Thoracic aorta (tissue), 2 donors: ENCODE measurements at regions not wholly inside any gene's neighbourhood (a gene's known extent, or its start where the extent isn't known, plus 50 kb on each side); places are given as distances from the start of the nearest gene placed in this dataset.
"Not testable (repeated sequence)": the region's sequence is repeated elsewhere in the genome, so short reads cannot be mapped to it uniquely, and the experiment has no call there.

ENCODE experiments used
- ATAC-seq: fragments of 150-250 bp; one replicate; pipeline ENCODE4 v1.8.0; 2017; ENCODE audit warnings: low read depth; ENCODE audit not compliant: insufficient number of reproducible peaks, low FRiP score
- DNase-seq: peaks from one replicate; pipeline ENCODE4 v3.0.0-alpha.2; 2020; ENCODE audit warnings: low spot score
- H3K27ac ChIP-seq, 2 donors: fragments of 200-600 bp; sonication (generic); 1 replicate in 1 of 2; 2 replicates in 1 of 2; pipeline ENCODE4 v1.5.1; 2016; ENCODE audit warnings: mild to moderate bottlenecking in 2 of 2, moderate library complexity in 2 of 2
- H3K27me3 ChIP-seq: fragments of 200-600 bp; sonication (generic); replicated peaks from 2 replicates; pipeline ENCODE4 v1.6.0; 2016; ENCODE audit warnings: mild to moderate bottlenecking; ENCODE audit not compliant: insufficient read depth
- H3K36me3 ChIP-seq: fragments of 200-600 bp; sonication (generic); one replicate; pipeline ENCODE4 v1.5.1; 2016
- H3K4me1 ChIP-seq, 2 donors: fragments of 200-600 bp; sonication (generic); 1 replicate in 1 of 2; 2 replicates in 1 of 2; pipeline versions ENCODE4 v1.5.1 to v1.6.0; 2016; ENCODE audit warnings: low read depth in 2 of 2, mild to moderate bottlenecking in 1 of 2; ENCODE audit not compliant: control insufficient read depth in 1 of 2
- H3K4me3 ChIP-seq: fragments of 200-600 bp; sonication (generic); 2 replicates; pipeline ENCODE4 v1.5.1; 2016; ENCODE audit warnings: mild to moderate bottlenecking
- H3K9me3 ChIP-seq: fragments of 200-600 bp; sonication (generic); 2 replicates; pipeline ENCODE4 v1.5.1; 2016
- TF ChIP-seq, protein P1 (sequence below): fragments of 200-600 bp; sonication (generic); IDR thresholded peaks from one replicate; pipeline ENCODE4 v1.5.1; 2019; ENCODE audit warnings: antibody characterized with exemption

DNA sequence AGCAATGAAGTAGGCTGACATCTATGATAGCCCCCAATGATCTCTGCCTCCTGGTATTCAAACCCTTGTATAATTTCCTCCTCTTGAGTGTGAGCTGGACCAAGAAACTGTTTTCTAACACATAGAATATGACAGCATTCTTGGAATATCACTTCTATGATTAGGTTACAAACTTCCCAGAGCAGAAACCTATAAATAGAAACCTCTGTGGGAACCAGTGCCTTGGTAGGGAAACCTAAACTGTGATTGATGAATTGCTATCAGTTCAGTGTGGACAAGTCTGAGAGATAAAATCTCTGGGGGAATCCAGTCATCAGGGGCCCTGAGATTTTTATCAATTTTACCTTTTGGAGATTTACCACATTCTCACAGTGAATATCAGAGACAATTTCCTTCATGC, 756.5 kb upstream of the AGA start:
- TF ChIP-seq, protein P1, sequence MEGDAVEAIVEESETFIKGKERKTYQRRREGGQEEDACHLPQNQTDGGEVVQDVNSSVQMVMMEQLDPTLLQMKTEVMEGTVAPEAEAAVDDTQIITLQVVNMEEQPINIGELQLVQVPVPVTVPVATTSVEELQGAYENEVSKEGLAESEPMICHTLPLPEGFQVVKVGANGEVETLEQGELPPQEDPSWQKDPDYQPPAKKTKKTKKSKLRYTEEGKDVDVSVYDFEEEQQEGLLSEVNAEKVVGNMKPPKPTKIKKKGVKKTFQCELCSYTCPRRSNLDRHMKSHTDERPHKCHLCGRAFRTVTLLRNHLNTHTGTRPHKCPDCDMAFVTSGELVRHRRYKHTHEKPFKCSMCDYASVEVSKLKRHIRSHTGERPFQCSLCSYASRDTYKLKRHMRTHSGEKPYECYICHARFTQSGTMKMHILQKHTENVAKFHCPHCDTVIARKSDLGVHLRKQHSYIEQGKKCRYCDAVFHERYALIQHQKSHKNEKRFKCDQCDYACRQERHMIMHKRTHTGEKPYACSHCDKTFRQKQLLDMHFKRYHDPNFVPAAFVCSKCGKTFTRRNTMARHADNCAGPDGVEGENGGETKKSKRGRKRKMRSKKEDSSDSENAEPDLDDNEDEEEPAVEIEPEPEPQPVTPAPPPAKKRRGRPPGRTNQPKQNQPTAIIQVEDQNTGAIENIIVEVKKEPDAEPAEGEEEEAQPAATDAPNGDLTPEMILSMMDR, result no peak
- DNase-seq (no peak), ATAC-seq (no peak)
- Histone ChIP-seq H3K9me3 (no peaks in the 10 kb centered on the region), H3K27ac (no peak overlapping the region), H3K4me3 (no peak overlapping the region), H3K36me3 (no peaks in the 10 kb centered on the region), H3K4me1 (peaks cover 7 to 10% of the 10 kb centered on the region in 2 donors), H3K27me3 (no peaks in the 10 kb centered on the region)

DNA sequence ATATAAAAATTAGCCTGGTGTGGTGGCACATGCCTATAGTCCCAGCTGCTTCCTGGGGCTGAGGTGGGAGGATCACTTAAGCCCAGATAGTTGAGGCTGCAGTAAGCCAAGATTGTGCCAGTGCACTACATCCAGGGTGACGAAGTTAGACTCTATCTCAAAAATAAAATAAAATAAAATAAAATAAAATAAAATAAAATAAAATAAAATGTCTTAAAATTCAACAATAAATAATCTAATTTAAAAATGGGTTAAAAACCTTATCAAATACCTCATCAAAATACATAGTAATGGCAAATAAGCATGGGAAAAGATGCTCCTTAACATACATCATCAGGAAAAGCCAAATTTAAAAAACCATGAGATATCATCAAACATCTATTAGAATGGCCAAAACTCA, 760.2 kb upstream of the AGA start:
- H3K4me3 ChIP-seq, result no peak overlapping the region
- H3K27ac ChIP-seq, result no peak overlapping the region
- TF ChIP-seq, protein P1, result no peak
- H3K9me3 ChIP-seq, result no peaks in the 10 kb centered on the region
- DNase-seq (no peak), ATAC-seq (no peak)
- H3K36me3 ChIP-seq, result no peaks in the 10 kb centered on the region
- H3K27me3 ChIP-seq, result no peaks in the 10 kb centered on the region
- peaks cover 7 to 10% of the 10 kb centered on the region in 2 donors for H3K4me1 ChIP-seq

DNA sequence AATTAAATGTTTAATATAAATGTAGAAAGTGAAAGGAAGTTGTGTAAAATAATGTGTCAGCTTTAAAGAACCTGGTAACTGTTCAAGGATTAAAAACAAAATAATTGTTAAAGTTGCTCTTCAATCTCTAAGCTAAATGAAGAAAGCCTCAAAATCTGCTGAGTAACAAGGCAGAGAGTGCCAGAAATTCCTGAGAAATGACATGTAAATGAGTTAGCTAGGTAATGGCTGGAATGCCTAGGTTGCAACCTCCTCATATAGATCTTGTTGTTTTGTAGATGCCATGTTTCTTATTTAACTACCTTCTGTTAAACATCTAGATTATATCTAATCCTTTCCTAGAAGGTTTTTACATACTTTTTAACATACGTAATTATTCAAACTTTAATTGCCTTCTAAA, 763.6 kb upstream of the AGA start:
- TF ChIP-seq, protein P1, result no peak

DNA sequence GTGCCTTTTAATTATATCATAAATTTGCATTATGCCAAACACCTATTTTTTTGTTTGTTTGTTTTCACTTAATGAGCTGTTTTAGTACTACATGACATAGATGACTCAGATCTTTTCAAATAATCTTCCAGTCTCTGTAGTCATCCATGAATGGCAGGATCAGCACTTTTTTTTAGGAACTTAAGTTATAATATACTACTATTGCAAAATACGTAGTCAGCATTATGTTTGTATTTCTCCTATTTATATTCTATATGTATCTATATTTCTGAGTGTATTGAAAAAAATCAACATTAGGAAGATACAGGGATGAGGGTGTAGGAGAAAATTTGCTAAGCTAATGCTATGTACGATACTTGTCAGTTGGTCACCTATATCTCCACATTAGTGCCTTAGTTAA, 773.1 kb upstream of the AGA start:
- no peak overlapping the region for H3K27ac ChIP-seq
- TF ChIP-seq, protein P1, result no peak
- H3K27me3 ChIP-seq, result no peaks in the 10 kb centered on the region
- no peaks in the 10 kb centered on the region for H3K36me3 ChIP-seq
- no peak for DNase-seq
- no peak overlapping the region for H3K4me3 ChIP-seq
- H3K4me1 ChIP-seq, result no peaks in the 10 kb centered on the region
- no peak for ATAC-seq
- H3K9me3 ChIP-seq, result no peaks in the 10 kb centered on the region

More for the DNA sequence above, 763.6 kb upstream of the AGA start:
- Histone ChIP-seq H3K27me3 (no peaks in the 10 kb centered on the region), H3K4me3 (no peak overlapping the region), H3K4me1 (no peaks in the 10 kb centered on the region), H3K36me3 (no peaks in the 10 kb centered on the region), H3K9me3 (no peaks in the 10 kb centered on the region), H3K27ac (no peak overlapping the region)
- no peak for DNase-seq
- no peak for ATAC-seq

DNA sequence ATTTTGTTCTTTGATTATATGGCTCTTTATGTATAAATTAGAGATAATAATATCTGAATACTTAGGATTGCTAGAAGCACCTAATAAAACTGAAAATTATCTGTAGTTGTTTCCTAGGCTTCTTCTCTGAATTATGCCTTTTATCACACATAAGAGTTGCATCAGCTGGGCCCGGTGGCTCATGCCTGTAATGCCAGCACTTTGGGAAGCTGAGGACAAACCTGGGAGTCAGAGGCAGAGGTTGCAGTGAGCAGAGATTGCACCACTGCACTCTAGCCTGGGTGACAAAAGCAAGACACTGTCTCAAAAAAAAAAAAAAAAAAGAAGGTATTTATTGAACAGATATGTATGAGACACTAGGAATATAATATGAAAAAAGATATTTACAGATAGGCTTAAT, 773.5 kb upstream of the AGA start:
- Histone ChIP-seq H3K9me3 (no peaks in the 10 kb centered on the region), H3K36me3 (no peaks in the 10 kb centered on the region), H3K27ac (no peak overlapping the region), H3K27me3 (no peaks in the 10 kb centered on the region), H3K4me3 (no peak overlapping the region), H3K4me1 (no peaks in the 10 kb centered on the region)
- TF ChIP-seq, protein P1, result no peak
- no peak for ATAC-seq
- no peak for DNase-seq

DNA sequence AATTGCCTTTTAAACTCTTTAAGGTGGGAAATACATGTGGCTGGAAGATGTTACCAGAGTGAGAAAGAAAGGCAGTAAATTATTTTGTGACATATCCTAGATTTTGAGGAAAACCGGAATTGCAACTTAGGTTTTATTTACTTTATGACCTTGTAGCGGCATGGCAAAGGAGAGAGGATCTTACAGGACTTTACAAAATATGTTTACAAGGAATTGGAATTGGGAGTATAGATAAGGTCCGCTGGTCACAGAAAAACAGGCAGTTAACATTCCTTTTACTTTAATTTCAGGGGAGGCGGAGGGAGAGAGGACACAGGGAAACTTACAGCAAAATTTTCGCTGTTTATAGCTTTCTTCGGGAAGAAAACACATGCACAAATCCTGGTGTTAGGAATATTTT, 784.2 kb upstream of the AGA start:
- not testable (repeated sequence) for H3K4me1 ChIP-seq, ATAC-seq, H3K9me3 ChIP-seq, H3K27me3 ChIP-seq, H3K27ac ChIP-seq, H3K4me3 ChIP-seq, H3K36me3 ChIP-seq, DNase-seq
